Activated CD4-positive, alpha-beta memory T cell treated with anti-CD3 and anti-CD28 coated beads for 36 hours (primary cell): ENCODE measurements at regions not wholly inside any gene's neighbourhood (a gene's known extent, or its start where the extent isn't known, plus 50 kb on each side); places are given as distances from the start of the nearest gene placed in this dataset.
A peak's percentile ranks its signal among the peaks of the same experiment; 100 is the strongest.

Experiments used
- CTCF ChIA-PET: fragments of 350-600 bp; sonication (Branson Sonifier 250); formaldehyde crosslinking; loops from one replicate; lab custom pipeline; 2021; ENCODE audit warnings: antibody characterized with exemption, inconsistent platforms; lab: Charles Lee
- POLR2A ChIA-PET: fragments of 350-600 bp; sonication (Branson Sonifier 250); formaldehyde crosslinking; loops from one replicate; lab custom pipeline; 2021; ENCODE audit warnings: antibody characterized with exemption; lab: Charles Lee
- DNase-seq: peaks from one replicate; pipeline ENCODE4 v3.0.0-alpha.2; 2020
- H3K27ac Mint-ChIP-seq: one replicate; pipeline ENCODE4 v1.8.0; 2021; ENCODE audit warnings: mixed read lengths
- H3K27me3 Mint-ChIP-seq: one replicate; pipeline ENCODE4 v1.8.0; 2021; ENCODE audit warnings: mixed read lengths
- H3K36me3 Mint-ChIP-seq: one replicate; pipeline ENCODE4 v1.8.0; 2021; ENCODE audit warnings: mixed read lengths
- H3K4me1 Mint-ChIP-seq: one replicate; pipeline ENCODE4 v1.8.0; 2021; ENCODE audit warnings: low read depth, mixed read lengths
- H3K4me3 Mint-ChIP-seq: one replicate; pipeline ENCODE4 v1.8.0; 2021; ENCODE audit warnings: mild to moderate bottlenecking, mixed read lengths
- H3K9me3 Mint-ChIP-seq: one replicate; pipeline ENCODE4 v1.8.0; 2021; ENCODE audit warnings: mixed read lengths
- intact Hi-C: fragments of 100-400 bp; cut with micrococcal nuclease; formaldehyde crosslinking; loops from one replicate; pipeline ENCODE4 v1.15.1; 2023

DNA sequence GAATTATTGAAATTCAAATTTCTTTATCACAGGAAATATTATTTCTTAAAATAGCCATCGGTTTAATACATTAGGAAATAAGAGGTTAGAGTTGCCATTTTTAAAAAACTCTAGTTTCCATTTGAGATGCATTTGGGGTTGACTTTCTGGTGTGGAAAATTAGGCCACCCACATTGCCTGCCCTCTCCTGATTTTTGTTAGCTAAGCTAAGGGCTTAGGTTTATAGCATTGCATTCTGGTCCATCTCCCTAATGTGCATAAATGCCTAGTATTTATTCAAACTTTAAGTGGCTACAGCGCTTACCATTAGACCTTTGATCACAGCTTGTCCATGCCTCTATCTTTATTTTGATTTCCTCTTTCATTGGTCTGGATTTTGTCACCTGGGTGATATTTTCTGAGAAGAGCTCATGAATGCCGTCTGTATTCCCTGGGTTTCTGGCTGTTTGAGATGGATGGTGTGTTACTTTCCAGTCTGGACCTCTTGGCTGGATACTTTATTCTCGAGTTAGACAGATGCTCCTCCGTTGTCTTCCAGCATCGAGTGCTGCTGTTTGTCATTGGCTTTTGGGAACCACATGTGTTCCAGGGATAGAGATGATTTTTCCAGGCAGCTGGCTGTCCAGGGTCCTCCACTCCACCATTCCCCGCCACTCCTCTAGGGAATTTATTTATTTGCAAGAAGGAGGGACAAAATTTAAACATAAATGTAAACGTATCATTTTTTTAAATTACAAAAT lies 120.3 kb downstream of the KATNIP start:
- Mint-ChIP-seq H3K36me3 (peaks cover 15% of the 10 kb centered on the region), H3K27ac (no peak overlapping the region), H3K4me3 (no peak overlapping the region), H3K9me3 (no peaks in the 10 kb centered on the region), H3K4me1 (no peaks in the 10 kb centered on the region), H3K27me3 (no peaks in the 10 kb centered on the region)
- intact Hi-C loops: no loop called here
- ChIA-PET POLR2A (no interaction called here), CTCF (no interaction called here)
- DNase-seq: no peak

- Mint-ChIP-seq H3K4me3 (no peak overlapping the region), H3K27me3 (no peaks in the 10 kb centered on the region), H3K9me3 (no peaks in the 10 kb centered on the region), H3K36me3 (peaks cover 12% of the 10 kb centered on the region), H3K27ac (no peak overlapping the region), H3K4me1 (no peaks in the 10 kb centered on the region)
- CTCF ChIA-PET: no interaction called here
- POLR2A ChIA-PET: no interaction called here
- intact Hi-C loops: no loop called here
- DNase-seq: no peak
Measured at GRCh38 chr16:27671410-27671809, 121.5 kb downstream of the KATNIP start.

DNA sequence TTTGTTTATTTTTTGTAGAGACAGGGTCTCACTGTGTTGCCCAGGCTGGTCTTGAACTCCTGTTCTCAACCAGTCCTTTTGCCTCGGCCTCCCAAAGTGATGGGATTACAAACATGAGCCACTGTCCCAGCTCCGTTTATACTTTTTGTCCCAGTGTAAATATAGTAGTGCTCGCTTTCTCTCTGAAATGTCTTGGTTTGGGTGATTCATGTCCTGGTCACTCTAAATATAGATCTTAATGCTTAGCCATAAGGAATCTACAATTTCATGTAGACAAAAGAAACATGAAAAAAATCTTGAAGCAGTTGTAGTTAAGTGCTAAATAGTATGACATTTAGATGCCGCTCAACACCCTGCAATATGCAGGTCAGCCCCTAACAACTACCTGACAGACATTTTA lies 126.9 kb downstream of the KATNIP start:
- ChIA-PET CTCF (no interaction called here), POLR2A (no interaction called here)
- Mint-ChIP-seq H3K9me3 (no peaks in the 10 kb centered on the region), H3K4me3 (no peak overlapping the region), H3K36me3 (peaks cover 28% of the 10 kb centered on the region), H3K4me1 (no peaks in the 10 kb centered on the region), H3K27me3 (no peaks in the 10 kb centered on the region), H3K27ac (no peak overlapping the region)
- no peak for DNase-seq
- intact Hi-C loops: no loop called here

GRCh38 chr16:27677263-27677662 lies 127.3 kb downstream of the KATNIP start:
- no peak overlapping the region for H3K4me3 Mint-ChIP-seq
- no peak for DNase-seq
- no peaks in the 10 kb centered on the region for H3K9me3 Mint-ChIP-seq
- H3K27me3 Mint-ChIP-seq: no peaks in the 10 kb centered on the region
- no peak overlapping the region for H3K27ac Mint-ChIP-seq
- POLR2A ChIA-PET: no interaction called here
- H3K36me3 Mint-ChIP-seq: peaks cover 26% of the 10 kb centered on the region
- H3K4me1 Mint-ChIP-seq: no peaks in the 10 kb centered on the region
- intact Hi-C loops: no loop called here
- CTCF ChIA-PET: no interaction called here

GRCh38 chr16:27678955-27679354 lies 129.0 kb downstream of the KATNIP start:
- ChIA-PET CTCF (no interaction called here), POLR2A (no interaction called here)
- peaks cover 29% of the 10 kb centered on the region for H3K36me3 Mint-ChIP-seq
- no peaks in the 10 kb centered on the region for H3K4me1 Mint-ChIP-seq
- H3K4me3 Mint-ChIP-seq: no peak overlapping the region
- H3K27ac Mint-ChIP-seq: no peak overlapping the region
- no peak for DNase-seq
- no peaks in the 10 kb centered on the region for H3K27me3 Mint-ChIP-seq
- intact Hi-C loops: no loop called here
- no peaks in the 10 kb centered on the region for H3K9me3 Mint-ChIP-seq

- no peak overlapping the region for H3K27ac Mint-ChIP-seq
- peaks cover 27% of the 10 kb centered on the region for H3K36me3 Mint-ChIP-seq
- no peak overlapping the region for H3K4me3 Mint-ChIP-seq
- CTCF ChIA-PET: no interaction called here
- no peak for DNase-seq
- no peaks in the 10 kb centered on the region for H3K4me1 Mint-ChIP-seq
- no peaks in the 10 kb centered on the region for H3K27me3 Mint-ChIP-seq
- no peaks in the 10 kb centered on the region for H3K9me3 Mint-ChIP-seq
- intact Hi-C loops: no loop called here
- POLR2A ChIA-PET: no interaction called here
Measured at GRCh38 chr16:27679899-27680298, 130.0 kb downstream of the KATNIP start.

DNA sequence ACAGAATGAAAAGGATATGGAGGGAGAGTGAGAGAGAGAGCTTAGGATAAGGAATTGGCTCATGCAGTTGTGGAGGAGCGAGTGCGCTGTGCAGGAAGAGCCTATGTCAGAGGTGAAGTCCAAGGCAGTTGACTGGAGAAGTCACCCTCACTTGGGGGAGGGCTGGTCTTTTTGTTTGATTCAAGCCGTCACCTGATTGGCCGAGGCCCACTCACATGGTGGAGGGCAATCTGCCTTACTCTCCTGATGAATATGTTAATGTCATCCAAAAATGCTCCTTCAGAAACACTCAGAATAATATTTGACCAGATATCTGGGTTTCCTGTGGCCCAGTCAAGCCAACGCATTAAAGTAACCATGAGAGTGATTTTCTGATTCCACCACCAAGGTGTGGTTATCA lies 131.7 kb downstream of the KATNIP start:
- H3K9me3 Mint-ChIP-seq: no peaks in the 10 kb centered on the region
- intact Hi-C loops: no loop called here
- no peak overlapping the region for H3K27ac Mint-ChIP-seq
- ChIA-PET POLR2A (no interaction called here), CTCF (no interaction called here)
- DNase-seq: no peak
- no peaks in the 10 kb centered on the region for H3K4me1 Mint-ChIP-seq
- peaks cover 27% of the 10 kb centered on the region for H3K36me3 Mint-ChIP-seq
- H3K4me3 Mint-ChIP-seq: no peak overlapping the region
- no peaks in the 10 kb centered on the region for H3K27me3 Mint-ChIP-seq

DNA sequence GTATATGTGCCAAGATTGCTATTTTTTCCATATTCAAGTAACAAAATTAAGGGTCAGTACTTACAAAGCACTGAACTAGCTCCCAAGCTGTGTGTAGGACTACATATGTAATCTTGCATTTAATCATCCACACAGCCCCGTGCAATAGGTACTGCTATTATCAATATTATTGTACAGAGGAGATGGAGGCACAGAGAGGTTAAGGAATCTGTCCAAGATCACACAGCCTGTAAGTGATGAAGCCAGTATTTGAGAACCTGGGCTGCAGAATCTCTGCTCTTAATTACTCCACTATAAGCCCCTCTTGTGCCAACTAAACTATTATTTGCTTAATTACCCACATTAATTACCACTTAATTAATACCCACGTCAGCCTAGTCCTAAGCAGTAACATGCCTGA lies 134.1 kb downstream of the KATNIP start:
- Mint-ChIP-seq H3K4me3 (no peak overlapping the region), H3K27ac (no peak overlapping the region), H3K9me3 (no peaks in the 10 kb centered on the region), H3K36me3 (peaks cover 22% of the 10 kb centered on the region), H3K27me3 (no peaks in the 10 kb centered on the region), H3K4me1 (no peaks in the 10 kb centered on the region)
- POLR2A ChIA-PET: no interaction called here
- intact Hi-C loops: no loop called here
- DNase-seq: no peak
- CTCF ChIA-PET: no interaction called here

- Mint-ChIP-seq H3K27ac (no peak overlapping the region), H3K9me3 (no peaks in the 10 kb centered on the region), H3K27me3 (no peaks in the 10 kb centered on the region), H3K4me3 (no peak overlapping the region), H3K36me3 (peaks cover 15% of the 10 kb centered on the region), H3K4me1 (no peaks in the 10 kb centered on the region)
- DNase-seq: no peak
- ChIA-PET CTCF (interaction anchor here (1.2 kb wide), 1 partner anchor 46 kb away, joined by 3 read pairs; no protein-coding TSS in a partner anchor), POLR2A (no interaction called here)
- intact Hi-C loops: no loop called here
Measured at GRCh38 chr16:27685807-27686206, 135.9 kb downstream of the KATNIP start.

DNA sequence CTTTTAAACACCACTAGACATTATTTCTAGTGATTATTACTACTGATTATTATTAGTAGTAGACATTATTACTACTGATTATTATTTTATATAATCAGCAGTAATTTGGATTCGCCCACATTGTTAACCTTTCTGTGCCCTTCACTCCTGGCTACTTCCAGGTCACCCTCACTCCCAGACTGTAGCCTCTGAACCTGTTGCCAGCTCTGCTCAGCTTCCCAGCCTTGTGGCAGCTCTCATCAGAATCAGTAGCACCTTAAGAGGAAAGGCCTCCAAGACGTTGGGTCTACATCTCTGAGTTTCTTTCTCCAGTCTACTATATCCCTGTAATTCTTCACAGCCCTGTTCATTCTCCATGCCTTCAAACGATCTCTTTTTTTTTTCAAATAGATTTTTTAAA lies 137.0 kb downstream of the KATNIP start:
- ChIA-PET POLR2A (no interaction called here), CTCF (interaction anchor here (1.2 kb wide), 1 partner anchor 83 kb away, joined by 3 read pairs; no protein-coding TSS in a partner anchor)
- Mint-ChIP-seq H3K4me1 (no peaks in the 10 kb centered on the region), H3K9me3 (no peaks in the 10 kb centered on the region), H3K36me3 (peaks cover 6% of the 10 kb centered on the region), H3K4me3 (no peak overlapping the region), H3K27me3 (no peaks in the 10 kb centered on the region), H3K27ac (no peak overlapping the region)
- intact Hi-C loops: no loop called here
- DNase-seq: no peak

DNA sequence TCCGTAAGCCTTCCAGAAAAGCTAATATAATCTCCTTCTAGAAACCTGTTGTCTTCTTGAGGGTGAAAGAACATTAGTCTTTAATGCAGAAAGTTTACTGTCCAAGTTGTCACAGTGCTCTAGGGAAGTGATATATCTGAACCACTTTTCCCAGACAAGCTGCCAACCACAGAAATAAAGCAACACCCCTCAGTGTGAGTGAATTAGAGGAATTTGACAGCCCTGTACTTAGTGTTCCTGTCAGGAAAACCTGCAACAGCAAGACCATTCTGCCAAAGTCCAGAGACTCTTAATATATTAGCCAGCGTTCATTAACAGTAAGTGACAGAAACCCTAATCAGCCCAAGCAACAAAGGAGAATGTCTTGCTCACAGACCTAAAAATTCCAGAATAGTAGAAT lies 137.7 kb downstream of the KATNIP start:
- POLR2A ChIA-PET: no interaction called here
- Mint-ChIP-seq H3K4me1 (no peaks in the 10 kb centered on the region), H3K9me3 (no peaks in the 10 kb centered on the region), H3K36me3 (peaks cover 3% of the 10 kb centered on the region), H3K27ac (no peak overlapping the region), H3K4me3 (no peak overlapping the region), H3K27me3 (no peaks in the 10 kb centered on the region)
- CTCF ChIA-PET: interaction anchor here (1.2 kb wide), 1 partner anchor 84 kb away, joined by 3 read pairs; no protein-coding TSS in a partner anchor
- DNase-seq: no peak
- intact Hi-C loops: no loop called here

- Mint-ChIP-seq H3K4me3 (no peak overlapping the region), H3K4me1 (no peaks in the 10 kb centered on the region), H3K27me3 (no peaks in the 10 kb centered on the region), H3K36me3 (no peaks in the 10 kb centered on the region), H3K27ac (no peak overlapping the region), H3K9me3 (no peaks in the 10 kb centered on the region)
- intact Hi-C loops: no loop called here
- no peak for DNase-seq
- CTCF ChIA-PET: interaction anchor here (1.4 kb wide), 1 partner anchor 381 kb away, joined by 4 read pairs; no protein-coding TSS in a partner anchor
- POLR2A ChIA-PET: no interaction called here
Measured at GRCh38 chr16:27689711-27690110, 139.8 kb downstream of the KATNIP start.

GRCh38 chr16:27690608-27691007 lies 140.7 kb downstream of the KATNIP start:
- H3K4me1 Mint-ChIP-seq: no peaks in the 10 kb centered on the region
- POLR2A ChIA-PET: no interaction called here
- no peak overlapping the region for H3K4me3 Mint-ChIP-seq
- H3K9me3 Mint-ChIP-seq: no peaks in the 10 kb centered on the region
- no peaks in the 10 kb centered on the region for H3K36me3 Mint-ChIP-seq
- CTCF ChIA-PET: interaction anchor here (0.7 to 1.4 kb wide), 3 partner anchors 157 to 380 kb away, joined by 3 to 5 read pairs (median 4); no protein-coding TSS in a partner anchor
- intact Hi-C loops: no loop called here
- no peaks in the 10 kb centered on the region for H3K27me3 Mint-ChIP-seq
- DNase-seq: peak; percentile 35
- H3K27ac Mint-ChIP-seq: no peak overlapping the region
